ENCODE measurements at regions not wholly inside any gene's neighbourhood (a gene's known extent, or its start where the extent isn't known, plus 50 kb on each side); places are given as distances from the start of the nearest gene placed in this dataset.

- Histone ChIP-seq H3K4me3 (no peak overlapping the region), H3K27ac (no peak overlapping the region), H3K4me1 (no peaks in the 10 kb centered on the region), H3K27me3 (no peaks in the 10 kb centered on the region), H3K9me3 (no peaks in the 10 kb centered on the region), H3K36me3 (no peaks in the 10 kb centered on the region)
- WGBS, 2 donors: 45 to 46% methylated on average over 4 of the region's 4 CpGs
- peak in 3 of 6 donors; percentile 20 to 52 (median 33) for DNase-seq
- ATAC-seq: peak; percentile 63 to 92 (median 85)
- FAIRE-seq: no peak
- TF ChIP-seq CTCF (IDR thresholded peaks at IDR 0.05): peak in 3 of 4 donors; percentile 27 to 34 (median 28)
- intact Hi-C loops (cut with DNase I): no loop called here
Observed at GRCh38 chr1:60978421-60979357, 103.7 kb upstream of the NFIA start.

DNA sequence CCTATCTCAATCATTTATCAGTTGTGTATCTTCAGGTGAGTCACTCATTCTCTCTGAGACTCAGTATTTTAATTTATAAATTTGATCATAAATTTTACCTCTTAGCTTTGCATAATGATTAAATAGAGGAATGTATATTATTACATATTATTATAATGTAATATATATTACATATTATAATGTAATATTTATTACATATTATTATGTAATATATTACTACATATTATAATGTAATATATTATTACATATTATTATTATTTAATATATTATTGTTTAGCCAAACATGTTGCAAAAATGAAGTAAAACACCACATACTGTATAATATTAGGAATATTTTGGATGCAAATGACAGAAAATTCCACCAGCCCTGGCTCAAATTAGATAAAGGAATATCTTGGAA, 104.7 kb upstream of the NFIA start:
- no peak overlapping the region for H3K27ac ChIP-seq
- peak; percentile 74 for FAIRE-seq

DNA sequence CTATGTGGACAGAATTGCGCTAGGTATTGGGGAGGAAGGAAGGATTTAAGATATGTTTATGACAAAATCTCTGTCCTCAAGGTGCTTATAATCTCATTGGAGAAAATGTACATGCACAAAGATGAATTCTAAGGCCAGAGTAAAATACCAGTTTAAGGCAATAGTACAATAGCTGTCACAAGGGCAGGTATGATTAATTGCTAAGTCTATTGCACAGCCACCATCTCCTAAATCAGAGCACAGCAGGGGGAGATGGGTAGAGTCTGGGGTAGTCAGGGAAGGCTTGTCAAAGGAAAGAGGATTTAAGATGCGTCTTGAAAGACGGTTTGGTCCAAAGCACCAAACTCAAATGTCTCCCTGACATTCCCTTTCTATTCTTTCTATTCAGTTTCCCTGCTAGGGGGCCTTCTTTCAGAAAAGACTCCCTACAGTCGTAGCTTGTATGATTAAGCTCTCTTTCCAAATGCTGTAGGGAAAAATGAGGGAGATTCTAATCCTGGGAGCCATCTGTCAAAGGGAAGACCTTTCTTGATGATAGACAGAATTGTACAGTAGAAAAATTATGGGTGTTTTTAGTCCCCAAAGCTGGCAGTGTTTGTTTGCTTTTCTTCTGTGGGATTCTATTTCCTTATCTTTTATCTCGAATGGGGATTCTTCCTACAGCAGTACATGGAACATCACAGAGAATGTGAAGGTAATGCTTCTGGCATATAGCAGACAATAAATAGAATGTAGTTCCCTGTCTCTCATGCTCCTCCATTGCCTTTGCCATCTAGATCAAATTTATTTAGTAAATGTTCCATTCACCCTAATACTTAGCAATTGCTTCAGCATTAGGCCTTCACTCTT, 107.6 kb upstream of the NFIA start:
- intact Hi-C loops (cut with DNase I): no loop called here
- no peaks in the 10 kb centered on the region for H3K36me3 ChIP-seq
- H3K27me3 ChIP-seq: no peaks in the 10 kb centered on the region
- H3K4me3 ChIP-seq: no peak overlapping the region
- H3K27ac ChIP-seq: no peak overlapping the region
- 82 to 84% methylated on average over 5 of the region's 5 CpGs for WGBS, 2 donors
- FAIRE-seq: no peak
- ATAC-seq: no peak
- no peak for DNase-seq
- H3K4me1 ChIP-seq: no peaks in the 10 kb centered on the region
- no peaks in the 10 kb centered on the region for H3K9me3 ChIP-seq
- TF ChIP-seq CTCF (IDR thresholded peaks at IDR 0.05): no peak

More for the DNA sequence above, 104.7 kb upstream of the NFIA start:
- no peak for TF ChIP-seq CTCF (IDR thresholded peaks at IDR 0.05)
- intact Hi-C loops (cut with DNase I): no loop called here
- ATAC-seq: no peak
- Histone ChIP-seq H3K4me3 (no peak overlapping the region), H3K27me3 (no peaks in the 10 kb centered on the region), H3K36me3 (no peaks in the 10 kb centered on the region), H3K4me1 (no peaks in the 10 kb centered on the region), H3K9me3 (no peaks in the 10 kb centered on the region)
- DNase-seq: no peak

DNA sequence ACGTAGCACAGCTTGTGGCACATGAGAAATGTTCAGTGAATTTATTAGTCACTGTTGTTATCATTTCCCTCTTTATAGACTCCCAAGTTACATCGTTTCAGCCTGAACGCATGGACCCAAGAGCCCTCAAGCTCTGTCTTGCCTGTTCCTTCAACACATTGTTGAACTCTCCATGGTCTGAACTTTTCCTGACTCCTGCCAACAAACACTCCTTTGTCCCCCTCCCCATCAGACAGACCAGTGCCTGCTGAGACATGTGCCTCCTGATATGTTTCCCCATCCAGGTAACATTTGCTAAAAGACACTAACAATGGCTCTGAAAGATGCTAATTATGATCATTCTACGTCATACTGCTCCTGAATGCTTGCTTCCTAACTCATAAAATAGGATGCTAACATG, 108.7 kb upstream of the NFIA start:
- H3K9me3 ChIP-seq: no peaks in the 10 kb centered on the region
- H3K4me1 ChIP-seq: no peaks in the 10 kb centered on the region
- ATAC-seq: no peak
- no peak overlapping the region for H3K4me3 ChIP-seq
- no peaks in the 10 kb centered on the region for H3K27me3 ChIP-seq
- intact Hi-C loops (cut with DNase I): no loop called here
- H3K27ac ChIP-seq: no peak overlapping the region
- no peak for DNase-seq
- no peaks in the 10 kb centered on the region for H3K36me3 ChIP-seq
- FAIRE-seq: no peak
- TF ChIP-seq CTCF (IDR thresholded peaks at IDR 0.05): no peak
- 76 to 80% methylated on average over 4 of the region's 4 CpGs for WGBS, 2 donors
